Stimulated activated CD8-positive, alpha-beta memory T cell treated with anti-CD3 and anti-CD28 coated beads, Interleukin-12 subunit alpha, Interleukin-12 subunit beta, amount 100 ng/mL, for 4 hours (primary cell): ENCODE measurements at regions not wholly inside any gene's neighbourhood (a gene's known extent, or its start where the extent isn't known, plus 50 kb on each side); places are given as distances from the start of the nearest gene placed in this dataset.

Experiments
- DNase-seq: peaks from one replicate; pipeline ENCODE4 v3.0.0-alpha.2; 2020; ENCODE audit warnings: low read depth

- no peak for DNase-seq
These were observed 488.6 kb downstream of the MID1IP1 start for GRCh38 chrX:39289827-39290226.

- DNase-seq: no peak
These were observed 491.9 kb downstream of the MID1IP1 start for GRCh38 chrX:39293203-39293602.

GRCh38 chrX:39296472-39296871, 495.2 kb downstream of the MID1IP1 start:
- DNase-seq: no peak

GRCh38 chrX:39298821-39299220, 497.6 kb downstream of the MID1IP1 start:
- DNase-seq: no peak

GRCh38 chrX:39299615-39300014, 498.4 kb downstream of the MID1IP1 start:
- no peak for DNase-seq

GRCh38 chrX:39301036-39301435, 499.8 kb downstream of the MID1IP1 start:
- no peak for DNase-seq

GRCh38 chrX:39302838-39303237, 501.6 kb downstream of the MID1IP1 start:
- DNase-seq: no peak

GRCh38 chrX:39304746-39305145, 503.5 kb downstream of the MID1IP1 start:
- no peak for DNase-seq

GRCh38 chrX:39307488-39307887, 506.2 kb downstream of the MID1IP1 start:
- no peak for DNase-seq

- no peak for DNase-seq
These were observed 506.9 kb downstream of the MID1IP1 start for GRCh38 chrX:39308126-39308525.

- DNase-seq: peak; percentile 28
These were observed 507.9 kb downstream of the MID1IP1 start for GRCh38 chrX:39309018-39309635.

- DNase-seq: no peak
These were observed 508.5 kb downstream of the MID1IP1 start for GRCh38 chrX:39309721-39310152.

GRCh38 chrX:39310891-39311290, 509.6 kb downstream of the MID1IP1 start:
- DNase-seq: no peak

GRCh38 chrX:39311646-39312045, 510.4 kb downstream of the MID1IP1 start:
- no peak for DNase-seq

- no peak for DNase-seq
These were observed 511.9 kb downstream of the MID1IP1 start for GRCh38 chrX:39313146-39313545.

GRCh38 chrX:39318506-39319343, 517.5 kb downstream of the MID1IP1 start:
- DNase-seq: no peak

- DNase-seq: no peak
These were observed 518.9 kb downstream of the MID1IP1 start for GRCh38 chrX:39320165-39320564.

GRCh38 chrX:39322496-39322895, 521.2 kb downstream of the MID1IP1 start:
- no peak for DNase-seq

GRCh38 chrX:39324233-39324930, 523.1 kb downstream of the MID1IP1 start:
- DNase-seq: no peak

- DNase-seq: no peak
These were observed 526.0 kb downstream of the MID1IP1 start for GRCh38 chrX:39327255-39327654.

GRCh38 chrX:39327705-39328104, 526.4 kb downstream of the MID1IP1 start:
- no peak for DNase-seq

GRCh38 chrX:39328661-39329060, 527.4 kb downstream of the MID1IP1 start:
- DNase-seq: no peak
